ENCODE measurements at regions not wholly inside any gene's neighbourhood (a gene's known extent, or its start where the extent isn't known, plus 50 kb on each side); places are given as distances from the start of the nearest gene placed in this dataset.

DNA sequence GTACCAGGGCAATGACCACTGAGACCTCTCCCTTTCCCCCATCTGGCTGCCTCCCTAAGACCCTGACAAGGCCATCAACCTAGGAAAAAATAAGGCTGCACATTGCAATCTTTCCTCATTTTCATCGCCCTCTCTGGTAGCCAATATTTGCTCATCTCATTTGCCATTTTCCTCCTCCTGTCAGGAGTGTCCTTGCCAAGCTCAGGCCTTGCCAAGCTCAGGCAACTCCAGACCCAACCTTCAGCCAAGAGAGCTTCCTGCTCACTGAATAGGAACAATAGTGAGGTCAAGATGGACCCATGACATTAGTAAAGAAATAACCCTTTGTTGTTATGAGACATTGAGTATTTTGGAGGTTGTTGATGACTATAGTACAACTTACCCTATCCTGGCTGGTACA is 380.3 kb downstream of the RSL24D1 start:
- no peak for ATAC-seq
- no peak for TF ChIP-seq CSDC2 (CRISPR knock-in tag; IDR thresholded peaks at IDR 0.05)
- no peak for TF ChIP-seq GLIS3 (CRISPR knock-in tag; IDR thresholded peaks at IDR 0.05)
- TF ChIP-seq, protein P1, sequence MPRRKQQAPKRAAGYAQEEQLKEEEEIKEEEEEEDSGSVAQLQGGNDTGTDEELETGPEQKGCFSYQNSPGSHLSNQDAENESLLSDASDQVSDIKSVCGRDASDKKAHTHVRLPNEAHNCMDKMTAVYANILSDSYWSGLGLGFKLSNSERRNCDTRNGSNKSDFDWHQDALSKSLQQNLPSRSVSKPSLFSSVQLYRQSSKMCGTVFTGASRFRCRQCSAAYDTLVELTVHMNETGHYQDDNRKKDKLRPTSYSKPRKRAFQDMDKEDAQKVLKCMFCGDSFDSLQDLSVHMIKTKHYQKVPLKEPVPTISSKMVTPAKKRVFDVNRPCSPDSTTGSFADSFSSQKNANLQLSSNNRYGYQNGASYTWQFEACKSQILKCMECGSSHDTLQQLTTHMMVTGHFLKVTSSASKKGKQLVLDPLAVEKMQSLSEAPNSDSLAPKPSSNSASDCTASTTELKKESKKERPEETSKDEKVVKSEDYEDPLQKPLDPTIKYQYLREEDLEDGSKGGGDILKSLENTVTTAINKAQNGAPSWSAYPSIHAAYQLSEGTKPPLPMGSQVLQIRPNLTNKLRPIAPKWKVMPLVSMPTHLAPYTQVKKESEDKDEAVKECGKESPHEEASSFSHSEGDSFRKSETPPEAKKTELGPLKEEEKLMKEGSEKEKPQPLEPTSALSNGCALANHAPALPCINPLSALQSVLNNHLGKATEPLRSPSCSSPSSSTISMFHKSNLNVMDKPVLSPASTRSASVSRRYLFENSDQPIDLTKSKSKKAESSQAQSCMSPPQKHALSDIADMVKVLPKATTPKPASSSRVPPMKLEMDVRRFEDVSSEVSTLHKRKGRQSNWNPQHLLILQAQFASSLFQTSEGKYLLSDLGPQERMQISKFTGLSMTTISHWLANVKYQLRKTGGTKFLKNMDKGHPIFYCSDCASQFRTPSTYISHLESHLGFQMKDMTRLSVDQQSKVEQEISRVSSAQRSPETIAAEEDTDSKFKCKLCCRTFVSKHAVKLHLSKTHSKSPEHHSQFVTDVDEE (CRISPR knock-in tag; IDR thresholded peaks at IDR 0.05), result no peak
- TF ChIP-seq TCF4 (CRISPR knock-in tag; IDR thresholded peaks at IDR 0.05; ENCODE audit: borderline replicate concordance), result no peak
- no peak for TF ChIP-seq TOX (CRISPR knock-in tag; IDR thresholded peaks at IDR 0.05; ENCODE audit: borderline replicate concordance)

DNA sequence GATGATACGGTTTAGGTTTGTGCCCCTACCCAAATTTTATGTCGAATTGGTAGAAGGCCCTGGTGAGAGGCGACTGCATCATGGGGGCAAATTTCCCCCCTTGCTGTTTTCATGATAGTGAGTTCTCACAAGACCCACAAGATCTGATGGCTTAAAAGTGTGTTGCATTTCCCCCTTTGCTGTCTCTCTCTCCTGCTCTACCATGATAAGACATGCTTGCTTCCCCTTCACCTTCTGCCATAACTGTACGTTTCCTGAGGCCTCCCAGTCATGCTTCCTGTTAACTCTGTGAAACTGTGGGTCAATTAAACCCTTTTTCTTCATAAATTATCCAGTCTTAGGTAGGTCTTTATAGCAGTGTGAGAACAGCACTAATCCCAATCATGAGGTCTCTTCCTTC is 381.2 kb downstream of the RSL24D1 start:
- no peak for ATAC-seq
- TF ChIP-seq, protein P2, sequence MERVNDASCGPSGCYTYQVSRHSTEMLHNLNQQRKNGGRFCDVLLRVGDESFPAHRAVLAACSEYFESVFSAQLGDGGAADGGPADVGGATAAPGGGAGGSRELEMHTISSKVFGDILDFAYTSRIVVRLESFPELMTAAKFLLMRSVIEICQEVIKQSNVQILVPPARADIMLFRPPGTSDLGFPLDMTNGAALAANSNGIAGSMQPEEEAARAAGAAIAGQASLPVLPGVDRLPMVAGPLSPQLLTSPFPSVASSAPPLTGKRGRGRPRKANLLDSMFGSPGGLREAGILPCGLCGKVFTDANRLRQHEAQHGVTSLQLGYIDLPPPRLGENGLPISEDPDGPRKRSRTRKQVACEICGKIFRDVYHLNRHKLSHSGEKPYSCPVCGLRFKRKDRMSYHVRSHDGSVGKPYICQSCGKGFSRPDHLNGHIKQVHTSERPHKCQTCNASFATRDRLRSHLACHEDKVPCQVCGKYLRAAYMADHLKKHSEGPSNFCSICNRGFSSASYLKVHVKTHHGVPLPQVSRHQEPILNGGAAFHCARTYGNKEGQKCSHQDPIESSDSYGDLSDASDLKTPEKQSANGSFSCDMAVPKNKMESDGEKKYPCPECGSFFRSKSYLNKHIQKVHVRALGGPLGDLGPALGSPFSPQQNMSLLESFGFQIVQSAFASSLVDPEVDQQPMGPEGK (CRISPR knock-in tag; IDR thresholded peaks at IDR 0.05; ENCODE audit: borderline replicate concordance), result no peak
- TF ChIP-seq ZNF8 (CRISPR knock-in tag; IDR thresholded peaks at IDR 0.05) (no peak), TOX (CRISPR knock-in tag; IDR thresholded peaks at IDR 0.05; ENCODE audit: borderline replicate concordance) (no peak), RARB (CRISPR knock-in tag; IDR thresholded peaks at IDR 0.05) (no peak), GLIS3 (CRISPR knock-in tag; IDR thresholded peaks at IDR 0.05) (no peak), PPARA (CRISPR knock-in tag; IDR thresholded peaks at IDR 0.05; ENCODE audit: borderline replicate concordance) (no peak), TCF4 (CRISPR knock-in tag; IDR thresholded peaks at IDR 0.05; ENCODE audit: borderline replicate concordance) (no peak), OSR1 (CRISPR knock-in tag; IDR thresholded peaks at IDR 0.05) (no peak), BACH2 (CRISPR knock-in tag; IDR thresholded peaks at IDR 0.05; ENCODE audit: borderline replicate concordance) (no peak), ZNF565 (CRISPR knock-in tag; conservative IDR thresholded peaks at IDR 0.05; ENCODE audit: low read depth) (no peak), SNAI2 (CRISPR knock-in tag; IDR thresholded peaks at IDR 0.05) (no peak), CSRNP3 (CRISPR knock-in tag; IDR thresholded peaks at IDR 0.05) (no peak), POU6F1 (CRISPR knock-in tag; IDR thresholded peaks at IDR 0.05; ENCODE audit: borderline replicate concordance, low read depth) (no peak), ISL1 (CRISPR knock-in tag; IDR thresholded peaks at IDR 0.05) (no peak), ZNF70 (CRISPR knock-in tag; IDR thresholded peaks at IDR 0.05) (no peak), ESRRG (CRISPR knock-in tag; IDR thresholded peaks at IDR 0.05) (no peak)
- TF ChIP-seq, protein P1 (CRISPR knock-in tag; IDR thresholded peaks at IDR 0.05), result no peak

GRCh38 chr15:54812383-54812782 is 384.4 kb downstream of the RSL24D1 start:
- no peak for ATAC-seq
- TF ChIP-seq TCF4 (CRISPR knock-in tag; IDR thresholded peaks at IDR 0.05; ENCODE audit: borderline replicate concordance), result no peak
- TF ChIP-seq OSR1 (CRISPR knock-in tag; IDR thresholded peaks at IDR 0.05), result no peak
- TF ChIP-seq ZNF8 (CRISPR knock-in tag; IDR thresholded peaks at IDR 0.05), result no peak

All from SK-N-SH treated with all-trans-retinoic acid at 6 μM for 48 hours (cell line).